ENCODE measurements at regions not wholly inside any gene's neighbourhood (a gene's known extent, or its start where the extent isn't known, plus 50 kb on each side); places are given as distances from the start of the nearest gene placed in this dataset.

GRCh38 chr7:125030756-125031387 is 101.2 kb upstream of the POT1 start:
- Histone ChIP-seq H3K9me3 (no peaks in the 10 kb centered on the region), H3K4me3 (ENCODE audit: low read depth, low read length) (no peak overlapping the region), H3K36me3 (ENCODE audit: control insufficient read depth, insufficient read depth, low read length) (no peaks in the 10 kb centered on the region), H3K27me3 (replicated peaks; ENCODE audit: control insufficient read depth, insufficient read depth, low read length) (no peaks in the 10 kb centered on the region), H3K4me1 (no peaks in the 10 kb centered on the region)
- POLR2A ChIA-PET: no interaction called here
- intact Hi-C loops (cut with micrococcal nuclease; ENCODE audit: unreplicated experiment): no loop called here
- no TSS peak for BruUV-seq (replicated peaks)
- H3K4me1 Mint-ChIP-seq (ENCODE audit: low read depth, unreplicated experiment): no peaks in the 10 kb centered on the region
- no peak overlapping the region for H3K27ac Mint-ChIP-seq (ENCODE audit: unreplicated experiment)
- TF ChIP-seq CTCF (IDR thresholded peaks at IDR 0.05; ENCODE audit: insufficient read depth in 1 of 2, low read depth in 1 of 2, low read length in 1 of 2, severe bottlenecking in 1 of 2, unreplicated experiment in 1 of 2): no peak
- H3K27me3 Mint-ChIP-seq (ENCODE audit: insufficient read depth, unreplicated experiment): no peaks in the 10 kb centered on the region
- H3K4me3 Mint-ChIP-seq (ENCODE audit: unreplicated experiment): no peak overlapping the region
- H3K9me3 Mint-ChIP-seq (ENCODE audit: unreplicated experiment): no peaks in the 10 kb centered on the region
- H3K36me3 Mint-ChIP-seq (ENCODE audit: insufficient read depth, unreplicated experiment): no peaks in the 10 kb centered on the region
- CTCF ChIA-PET: no interaction called here
- no peak for DNase-seq

GRCh38 chr7:125025620-125026019 is 96.0 kb upstream of the POT1 start:
- BruUV-seq (replicated peaks): no TSS peak
- no peaks in the 10 kb centered on the region for H3K4me1 Mint-ChIP-seq (ENCODE audit: low read depth, unreplicated experiment)
- Histone ChIP-seq H3K9me3 (no peaks in the 10 kb centered on the region), H3K36me3 (ENCODE audit: control insufficient read depth, insufficient read depth, low read length) (no peaks in the 10 kb centered on the region), H3K4me3 (ENCODE audit: low read depth, low read length) (no peak overlapping the region), H3K4me1 (no peaks in the 10 kb centered on the region), H3K27me3 (replicated peaks; ENCODE audit: control insufficient read depth, insufficient read depth, low read length) (no peaks in the 10 kb centered on the region)
- ChIA-PET POLR2A (no interaction called here), CTCF (no interaction called here)
- no peaks in the 10 kb centered on the region for H3K36me3 Mint-ChIP-seq (ENCODE audit: insufficient read depth, unreplicated experiment)
- TF ChIP-seq CTCF (IDR thresholded peaks at IDR 0.05; ENCODE audit: insufficient read depth in 1 of 2, low read depth in 1 of 2, low read length in 1 of 2, severe bottlenecking in 1 of 2, unreplicated experiment in 1 of 2): no peak
- no peaks in the 10 kb centered on the region for H3K9me3 Mint-ChIP-seq (ENCODE audit: unreplicated experiment)
- DNase-seq: no peak
- no peaks in the 10 kb centered on the region for H3K27me3 Mint-ChIP-seq (ENCODE audit: insufficient read depth, unreplicated experiment)
- H3K27ac Mint-ChIP-seq (ENCODE audit: unreplicated experiment): no peak overlapping the region
- H3K4me3 Mint-ChIP-seq (ENCODE audit: unreplicated experiment): no peak overlapping the region
- intact Hi-C loops (cut with micrococcal nuclease; ENCODE audit: unreplicated experiment): no loop called here

GRCh38 chr7:125020801-125021200 is 91.2 kb upstream of the POT1 start:
- H3K27ac Mint-ChIP-seq (ENCODE audit: unreplicated experiment): no peak overlapping the region
- intact Hi-C loops (cut with micrococcal nuclease; ENCODE audit: unreplicated experiment): no loop called here
- no peaks in the 10 kb centered on the region for H3K9me3 Mint-ChIP-seq (ENCODE audit: unreplicated experiment)
- Histone ChIP-seq H3K36me3 (ENCODE audit: control insufficient read depth, insufficient read depth, low read length) (no peaks in the 10 kb centered on the region), H3K4me1 (no peaks in the 10 kb centered on the region), H3K9me3 (no peaks in the 10 kb centered on the region), H3K27me3 (replicated peaks; ENCODE audit: control insufficient read depth, insufficient read depth, low read length) (no peaks in the 10 kb centered on the region), H3K4me3 (ENCODE audit: low read depth, low read length) (no peak overlapping the region)
- H3K36me3 Mint-ChIP-seq (ENCODE audit: insufficient read depth, unreplicated experiment): no peaks in the 10 kb centered on the region
- TF ChIP-seq CTCF (IDR thresholded peaks at IDR 0.05; ENCODE audit: insufficient read depth in 1 of 2, low read depth in 1 of 2, low read length in 1 of 2, severe bottlenecking in 1 of 2, unreplicated experiment in 1 of 2): no peak
- ChIA-PET CTCF (no interaction called here), POLR2A (no interaction called here)
- no peak for DNase-seq
- no peaks in the 10 kb centered on the region for H3K27me3 Mint-ChIP-seq (ENCODE audit: insufficient read depth, unreplicated experiment)
- no peaks in the 10 kb centered on the region for H3K4me1 Mint-ChIP-seq (ENCODE audit: low read depth, unreplicated experiment)
- no TSS peak for BruUV-seq (replicated peaks)
- no peak overlapping the region for H3K4me3 Mint-ChIP-seq (ENCODE audit: unreplicated experiment)

All from Caco-2 (cell line).